ENCODE measurements at regions not wholly inside any gene's neighbourhood (a gene's known extent, or its start where the extent isn't known, plus 50 kb on each side); places are given as distances from the start of the nearest gene placed in this dataset.

GRCh38 chr1:5619469-5619868 lies 372.8 kb downstream of the NPHP4 start:
- TF ChIP-seq CTCF (IDR thresholded peaks at IDR 0.05) (no peak), POLR2A (IDR thresholded peaks at IDR 0.05) (no peak)

Measured in lower leg skin (tissue), 3 donors.